ENCODE measurements at regions not wholly inside any gene's neighbourhood (a gene's known extent, or its start where the extent isn't known, plus 50 kb on each side); places are given as distances from the start of the nearest gene placed in this dataset.
"Not testable (repeated sequence)": the region's sequence is repeated elsewhere in the genome, so short reads cannot be mapped to it uniquely, and the experiment has no call there.

DNA sequence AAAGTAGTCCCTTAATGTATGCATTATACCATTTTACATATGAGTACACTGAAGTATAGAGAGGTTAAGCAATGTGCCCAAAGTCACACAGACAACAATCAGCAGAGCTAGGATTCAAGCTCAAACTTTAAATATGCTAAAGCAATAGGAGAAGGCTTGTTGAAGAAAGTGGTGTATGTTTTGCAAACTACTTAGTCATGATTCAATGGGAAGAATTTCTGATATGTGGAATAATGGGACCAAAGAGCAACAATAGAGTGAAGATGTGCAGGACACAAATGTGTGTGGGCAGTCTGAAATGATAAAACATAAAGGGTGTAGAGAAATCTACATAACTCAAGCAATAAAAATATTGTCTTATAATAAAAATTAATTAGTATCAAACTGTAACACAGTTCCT, 109.0 kb upstream of the ARSJ start:
- DNase-seq = no peak

DNA sequence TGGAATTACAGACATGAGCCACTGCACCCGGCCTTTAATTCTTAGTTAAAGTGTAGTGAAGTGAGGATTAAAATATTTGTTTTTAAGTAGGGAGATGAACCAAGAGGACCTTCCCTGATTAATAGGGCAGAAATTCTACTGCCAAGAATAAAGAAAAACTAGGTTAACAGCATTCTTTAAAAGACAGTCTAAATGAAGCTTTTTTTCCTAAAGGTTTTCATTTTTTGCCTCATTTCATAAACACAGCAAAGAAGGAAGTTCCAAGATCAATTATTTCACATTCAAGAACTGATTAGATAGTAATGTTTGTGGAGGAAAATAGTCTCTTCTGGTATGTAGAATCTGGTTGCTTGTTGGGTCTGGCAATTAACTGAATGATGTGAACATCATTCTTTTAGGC, 112.1 kb upstream of the ARSJ start:
- no peak for DNase-seq

DNA sequence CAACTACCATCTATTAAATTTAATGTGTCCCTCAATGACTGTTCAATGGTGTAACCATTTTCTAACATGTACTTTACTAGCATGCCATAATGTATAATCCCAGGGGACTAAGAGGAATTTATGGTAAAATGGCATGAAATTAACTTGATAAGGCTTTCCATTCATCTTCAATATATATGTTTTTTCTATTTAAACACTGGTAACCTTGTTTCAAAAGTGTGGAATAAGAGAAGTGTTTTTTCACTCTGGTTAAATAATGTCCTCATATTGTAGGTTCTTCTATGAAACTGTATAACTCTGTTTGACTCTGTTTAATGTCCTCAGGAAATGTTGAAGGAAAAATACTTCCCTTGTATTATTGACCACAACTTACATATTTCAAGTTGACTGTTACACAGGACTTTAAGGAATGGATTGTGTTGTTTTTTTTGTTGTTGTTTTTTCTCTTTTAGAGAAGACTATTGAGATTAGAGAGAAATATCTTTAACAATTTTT, 113.8 kb upstream of the ARSJ start:
- DNase-seq = no peak

DNA sequence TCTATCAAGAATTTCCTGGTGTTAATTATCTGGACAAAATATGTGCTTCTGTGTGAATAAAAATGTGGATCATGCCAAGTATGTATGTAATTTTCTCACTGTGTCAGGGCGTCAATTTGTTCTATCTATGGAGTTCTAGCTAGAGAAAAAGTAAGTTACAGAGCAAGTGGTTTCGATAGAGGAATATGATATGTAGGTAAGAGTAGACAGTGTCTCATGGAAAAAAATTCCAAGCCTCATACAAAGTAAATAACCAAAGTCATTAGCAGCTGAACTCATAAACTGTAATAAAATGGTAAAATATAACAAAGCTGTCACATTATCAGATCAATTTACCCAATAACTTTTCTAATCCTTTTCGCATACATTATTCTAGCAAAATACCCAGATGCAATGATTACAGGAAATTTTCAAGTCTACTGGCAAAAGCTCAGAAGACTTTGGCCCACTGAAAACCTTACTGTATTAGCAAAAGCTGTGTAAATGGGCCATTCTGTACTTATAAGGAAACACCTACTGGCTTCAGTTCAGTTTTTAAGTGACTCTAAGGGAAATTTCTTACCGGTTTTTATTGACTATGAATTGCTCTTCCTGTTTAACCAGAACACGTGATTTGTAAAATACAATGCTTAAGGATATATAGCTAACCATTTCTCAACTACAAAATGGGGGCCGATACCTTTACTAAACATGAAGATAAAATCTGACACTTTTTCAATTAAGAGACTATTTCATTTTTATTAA, 121.0 kb upstream of the ARSJ start:
- DNase-seq = no peak

DNA sequence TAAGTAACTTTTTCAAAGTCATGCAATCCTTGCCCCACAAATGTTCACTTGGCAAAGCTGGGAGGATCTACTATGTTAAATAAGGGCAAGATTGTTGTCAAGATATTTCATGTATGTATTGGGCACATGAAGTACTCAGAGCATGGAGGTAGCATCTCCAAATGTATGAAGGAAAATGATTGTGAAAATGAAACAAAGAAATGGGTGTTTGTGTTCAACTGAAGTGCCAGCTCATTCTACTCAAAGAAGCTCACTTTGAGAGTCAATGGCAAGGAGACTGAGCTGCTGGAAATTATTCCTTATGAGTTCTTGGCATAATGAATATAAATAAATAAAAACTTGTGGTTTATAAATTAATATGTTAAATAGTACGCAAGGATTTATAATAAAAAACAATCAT, 124.5 kb upstream of the ARSJ start:
- DNase-seq = no peak

DNA sequence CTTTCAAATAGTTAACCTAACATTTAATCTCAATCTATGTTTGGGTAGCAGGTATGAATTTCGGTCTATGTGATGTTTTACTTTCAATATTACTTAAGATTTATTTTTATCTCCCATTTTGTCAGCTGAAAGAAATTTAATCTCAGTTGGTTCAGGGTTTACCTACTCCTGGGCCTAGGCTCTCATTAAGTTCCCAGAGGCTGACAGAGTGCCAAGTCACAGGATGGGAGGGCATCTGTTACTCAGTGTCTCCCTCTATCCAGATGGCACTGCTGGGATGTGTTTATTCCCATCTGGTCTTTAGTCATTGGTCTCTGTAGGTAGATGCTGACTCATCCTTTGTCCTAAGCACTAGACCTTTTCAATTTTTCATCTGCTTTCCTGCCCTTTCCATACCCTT, 129.4 kb upstream of the ARSJ start:
- no peak for DNase-seq

DNA sequence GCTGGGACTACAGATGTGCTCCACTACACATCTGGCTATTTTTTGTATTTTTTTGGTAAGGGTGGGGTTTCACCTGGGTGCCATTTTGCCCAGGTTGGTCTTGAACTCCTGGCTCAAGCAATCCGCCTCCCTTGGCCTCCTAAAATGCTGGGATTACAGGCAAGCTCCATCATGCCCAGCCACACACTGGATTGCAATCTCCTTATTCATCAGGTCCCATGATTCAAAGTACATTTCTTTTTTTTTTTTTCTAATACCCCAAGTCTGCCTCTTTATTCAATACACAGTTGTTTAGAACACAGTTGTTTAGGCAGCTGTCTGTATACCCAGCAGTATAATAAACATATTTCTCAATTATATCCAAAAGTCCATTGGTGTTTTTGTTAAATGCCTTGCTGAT, 130.3 kb upstream of the ARSJ start:
- DNase-seq = no peak

DNA sequence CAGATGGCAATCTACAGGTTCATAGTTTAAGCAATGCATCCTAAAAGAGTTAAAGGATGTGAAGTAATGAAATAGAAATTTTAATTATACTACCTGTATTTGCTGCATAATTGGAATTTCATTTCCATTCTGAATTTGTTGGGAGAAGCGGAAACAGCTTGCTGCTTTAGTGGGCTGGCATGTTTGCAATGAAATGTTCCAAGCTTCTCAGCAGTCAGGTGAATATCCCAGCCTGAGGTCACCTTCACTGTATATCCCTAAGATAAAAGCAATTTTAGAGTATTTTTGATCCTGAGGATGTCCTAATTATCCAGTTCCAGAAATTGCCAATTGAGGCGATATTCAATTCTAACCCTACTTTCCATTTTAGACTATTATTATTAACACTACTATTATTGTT, 136.1 kb upstream of the ARSJ start:
- DNase-seq = no peak

DNA sequence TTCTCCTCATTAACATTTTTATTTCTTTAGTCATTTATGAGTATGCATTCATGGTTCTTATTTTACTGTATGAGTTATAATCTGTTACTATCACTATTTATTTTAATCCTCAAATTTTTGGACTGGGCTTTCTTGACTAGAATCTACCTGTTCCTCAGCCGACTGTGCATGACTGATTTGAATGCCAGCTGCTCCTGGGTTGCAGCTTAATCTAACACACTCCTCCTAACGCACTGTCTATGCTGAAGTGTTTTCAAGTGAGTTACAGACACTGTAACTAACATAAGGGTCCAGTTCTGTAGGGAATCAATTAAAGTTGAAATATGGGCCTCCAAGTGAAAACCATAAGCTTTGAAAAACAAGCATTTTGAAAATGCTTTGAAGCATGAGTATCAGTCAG, 137.4 kb upstream of the ARSJ start:
- no peak for DNase-seq

DNA sequence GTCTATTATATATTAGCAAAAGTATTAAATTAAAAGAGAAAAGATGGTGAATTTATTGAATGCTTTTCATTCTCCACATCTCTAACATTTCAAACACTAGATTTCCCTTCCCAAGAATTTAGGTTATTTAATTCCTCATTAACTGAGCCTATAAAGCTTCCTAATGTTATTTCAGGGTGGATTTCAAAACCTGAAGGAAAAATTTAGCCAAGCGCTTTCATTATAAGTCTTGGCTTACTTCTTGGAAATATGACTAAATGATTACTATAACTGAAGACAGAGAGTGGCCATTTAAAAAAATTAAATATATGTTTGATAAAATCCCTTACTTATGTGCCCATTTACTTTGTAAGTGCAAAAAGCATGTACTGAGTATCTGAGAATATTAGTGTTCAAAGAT, 141.8 kb upstream of the ARSJ start:
- no peak for DNase-seq

DNA sequence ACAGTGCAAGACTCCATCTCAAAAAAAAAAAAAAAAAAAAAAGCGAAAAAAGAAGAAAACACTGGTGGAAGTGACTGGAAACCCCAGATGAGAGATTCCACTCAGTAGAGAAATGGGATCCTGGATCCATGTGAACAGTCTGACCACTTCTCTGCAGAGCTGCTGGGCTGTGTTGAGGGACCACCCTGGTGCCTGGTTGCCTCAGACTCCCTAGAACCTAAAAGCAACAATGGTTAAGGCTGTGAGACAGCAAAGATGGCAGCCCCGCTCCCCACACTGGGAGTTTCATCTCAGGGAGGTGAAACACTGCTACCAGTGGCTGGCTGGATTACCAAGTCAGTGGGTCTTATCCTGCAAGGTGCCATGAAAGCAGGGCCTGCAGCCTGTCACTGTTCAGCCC, 152.8 kb upstream of the ARSJ start:
- no peak for DNase-seq

DNA sequence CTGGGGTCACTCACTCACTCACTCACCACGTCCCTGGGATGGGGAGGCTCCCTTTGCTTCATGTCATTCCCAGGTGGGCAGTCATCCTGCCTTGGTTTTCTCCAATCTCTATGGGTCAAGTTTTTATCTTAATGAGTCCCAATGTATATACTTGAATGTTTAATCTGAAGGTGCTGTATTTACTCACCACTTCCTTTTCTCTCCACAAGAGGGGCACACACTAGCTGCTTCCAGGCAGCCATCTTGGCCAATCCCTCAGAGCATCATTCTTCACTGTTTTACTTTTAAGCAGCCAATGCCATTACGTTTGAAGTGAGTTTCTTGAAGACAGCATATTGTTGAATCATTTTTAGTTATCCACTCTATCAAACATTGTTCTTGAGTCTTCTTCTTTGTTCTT, 153.4 kb upstream of the ARSJ start:
- no peak for DNase-seq

DNA sequence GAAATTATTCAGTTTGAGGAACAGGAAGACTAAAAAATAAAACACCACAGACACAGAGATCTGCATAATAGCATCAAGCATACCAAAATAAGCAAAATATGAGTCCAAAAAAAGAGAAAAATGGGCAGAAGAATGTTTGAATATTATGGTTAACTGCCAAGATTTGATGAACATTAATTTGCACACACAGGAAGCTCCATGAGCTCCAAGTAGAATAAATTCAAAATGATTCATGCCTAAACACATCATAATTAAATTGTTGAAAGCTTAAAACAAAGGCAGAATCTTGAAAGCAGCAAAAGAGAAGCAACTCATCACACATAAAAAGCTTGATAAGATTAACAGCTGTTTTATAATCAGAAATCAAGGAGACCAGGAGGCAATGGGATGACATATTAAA, 156.6 kb upstream of the ARSJ start:
- DNase-seq = no peak

DNA sequence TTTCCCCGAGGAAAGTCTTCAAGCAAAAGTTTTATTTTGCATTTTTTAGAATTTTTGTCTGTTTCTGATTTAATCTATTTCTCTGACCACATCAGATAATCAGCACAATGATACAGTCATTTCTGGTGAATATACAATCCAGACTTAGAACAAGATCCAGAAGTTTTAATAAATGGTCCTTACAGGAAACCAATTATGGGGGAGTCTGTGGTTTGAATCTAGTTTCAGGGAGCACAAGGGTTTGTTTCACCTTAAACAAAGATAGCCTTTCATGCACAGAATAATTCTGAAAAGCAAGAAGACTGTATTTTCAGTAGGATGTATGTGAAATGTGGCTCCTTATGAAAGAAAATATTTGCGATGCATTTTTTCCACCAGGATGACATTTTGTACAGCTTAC, 158.5 kb upstream of the ARSJ start:
- no peak for DNase-seq

DNA sequence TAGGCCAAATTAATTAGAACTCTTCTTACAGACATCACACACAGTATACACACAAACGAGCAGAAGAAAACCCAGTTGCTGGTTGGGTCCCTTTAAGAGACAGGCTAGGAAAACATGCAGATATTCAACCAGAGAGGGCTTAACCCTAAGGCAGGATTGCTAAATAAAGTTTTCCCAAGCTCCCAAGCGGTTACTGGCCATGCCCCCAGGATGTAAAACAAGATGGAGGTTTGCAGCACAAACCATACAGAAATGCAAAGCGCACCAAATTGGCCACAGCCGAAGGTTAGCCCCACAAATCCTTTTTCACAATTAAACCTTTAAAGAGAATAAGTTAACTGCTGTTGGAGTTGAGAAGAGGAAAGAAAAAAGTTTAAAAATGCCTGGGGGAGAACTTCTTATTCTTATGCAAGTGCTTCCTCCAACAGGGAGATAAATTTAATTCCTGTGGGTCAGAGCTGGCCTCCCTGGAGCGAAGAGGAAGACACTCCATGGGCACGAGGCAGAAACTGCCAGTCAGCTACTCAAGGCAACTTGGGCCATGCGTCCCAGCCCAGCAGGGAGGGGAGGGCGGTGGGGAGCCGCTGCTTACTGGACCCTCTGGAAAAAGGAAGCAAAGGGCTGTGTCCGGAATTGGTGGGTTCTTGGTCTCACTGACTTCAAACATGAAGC, 167.6 kb upstream of the ARSJ start:
- DNase-seq = no peak

DNA sequence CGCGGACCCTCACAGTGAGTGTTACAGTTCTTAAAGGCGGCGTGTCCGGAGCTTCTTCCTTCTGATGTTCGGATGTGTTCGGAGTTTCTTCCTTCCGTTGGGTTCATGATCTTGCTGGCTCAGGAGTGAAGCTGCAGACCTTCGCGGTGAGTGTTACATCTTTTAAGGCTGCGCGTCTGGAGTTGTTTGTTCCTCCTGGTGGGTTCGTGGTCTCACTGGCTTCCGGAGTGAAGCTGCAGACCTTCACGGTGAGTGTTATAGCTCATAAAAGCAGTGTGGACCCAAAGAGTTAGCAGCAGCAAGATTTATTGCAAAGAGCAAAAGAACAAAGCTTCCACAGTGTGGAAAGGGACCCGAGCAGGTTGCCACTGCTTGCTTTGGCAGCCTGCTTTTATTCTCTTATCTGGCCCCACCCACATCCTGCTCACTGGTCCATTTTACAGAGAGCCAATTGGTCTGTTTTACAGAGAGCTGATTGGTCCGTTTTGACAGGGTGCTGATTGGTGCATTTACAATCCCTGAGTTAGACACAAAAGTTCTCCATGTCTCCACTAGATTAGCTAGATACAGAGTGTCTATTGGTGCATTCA, 168.3 kb upstream of the ARSJ start:
- not testable (repeated sequence) for DNase-seq

DNA sequence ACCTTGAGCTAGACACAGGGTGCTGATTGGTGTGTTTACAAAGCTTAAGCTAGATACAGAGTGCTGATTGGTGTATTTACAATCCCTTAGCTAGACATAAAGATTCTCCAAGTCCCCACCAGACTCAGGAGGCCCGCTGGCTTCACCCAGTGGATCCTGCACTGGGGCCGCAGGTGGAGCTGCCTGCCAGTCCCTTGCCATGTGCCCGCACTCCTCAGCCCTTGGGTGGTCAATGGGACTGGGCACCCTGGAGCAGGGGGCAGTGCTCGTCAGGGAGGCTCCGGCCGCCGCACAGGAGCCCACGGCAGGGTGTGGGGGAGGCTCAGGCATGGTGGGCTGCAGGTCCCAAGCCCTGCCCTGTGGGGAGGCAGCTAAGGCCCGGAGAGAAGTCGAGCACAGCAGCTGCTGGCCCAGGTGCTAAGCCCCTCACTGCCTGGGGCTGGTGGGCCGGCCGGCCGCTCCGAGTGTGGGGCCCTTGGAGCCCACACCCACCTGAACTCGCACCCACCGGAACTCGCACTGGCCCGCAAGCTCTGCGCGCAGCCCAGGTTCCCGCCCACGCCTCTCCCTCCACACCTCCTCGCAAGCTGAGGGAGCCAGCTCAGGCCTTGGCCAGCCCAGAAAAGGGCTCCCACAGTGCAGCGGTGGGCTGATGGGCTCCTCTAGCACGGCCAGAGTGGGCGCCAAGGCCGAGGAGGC, 169.1 kb upstream of the ARSJ start:
- DNase-seq = not testable (repeated sequence)

DNA sequence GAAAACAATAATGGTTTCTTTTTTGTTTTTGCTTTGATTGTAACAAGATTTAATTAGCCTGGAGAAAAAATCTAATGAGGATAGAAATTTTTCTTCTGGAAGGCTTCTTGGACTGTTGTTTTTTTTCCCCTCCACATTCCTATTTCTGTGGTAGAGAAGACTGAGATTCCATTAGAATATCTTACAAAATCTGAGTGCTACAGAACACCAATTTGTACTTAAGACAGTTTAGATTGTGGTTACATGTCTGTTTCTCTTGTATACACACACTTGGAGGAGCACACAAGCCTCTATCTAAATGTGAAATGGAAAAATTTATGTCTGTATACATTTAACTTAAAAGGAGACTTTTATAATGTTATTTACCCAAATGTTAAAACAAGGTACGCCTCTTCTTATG, 176.9 kb upstream of the ARSJ start:
- no peak for DNase-seq

DNA sequence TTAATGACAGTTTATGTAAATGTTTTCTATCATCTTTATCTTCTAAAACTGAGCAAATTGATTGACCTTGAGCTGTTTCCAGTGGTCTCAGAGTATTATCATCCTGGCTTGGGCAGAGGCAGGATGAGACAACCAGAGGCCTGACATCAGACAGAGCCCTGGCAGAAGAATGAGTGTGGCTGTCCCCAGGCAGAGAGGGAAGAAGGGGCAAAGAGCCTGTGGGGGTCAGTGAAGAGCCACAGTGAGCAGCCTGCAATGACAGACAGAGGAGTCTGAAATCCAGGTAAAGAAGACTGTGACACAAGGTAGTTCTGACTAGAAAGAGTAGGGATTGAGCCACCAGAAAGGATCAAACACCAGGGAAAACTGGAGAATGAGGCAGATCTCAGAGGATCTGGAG, 182.4 kb upstream of the ARSJ start:
- DNase-seq = no peak

DNA sequence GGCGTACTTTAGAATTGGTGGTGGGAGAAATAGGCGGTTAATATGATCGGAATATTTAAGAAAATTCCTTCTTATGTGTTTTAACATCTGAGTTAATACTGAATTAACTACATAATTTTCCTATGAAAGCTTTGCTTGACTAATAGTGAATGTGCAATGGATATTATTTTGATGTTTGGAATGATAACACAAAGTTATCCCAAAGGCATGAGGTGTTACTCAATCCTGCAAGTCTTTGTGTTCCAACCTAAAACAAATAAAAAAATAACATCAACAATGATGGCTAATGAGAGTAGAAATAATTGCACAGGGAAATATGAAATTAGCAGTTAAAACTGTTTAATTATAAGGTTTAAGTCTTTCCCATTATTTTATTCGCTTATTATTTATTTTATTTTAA, 183.6 kb upstream of the ARSJ start:
- DNase-seq = no peak

DNA sequence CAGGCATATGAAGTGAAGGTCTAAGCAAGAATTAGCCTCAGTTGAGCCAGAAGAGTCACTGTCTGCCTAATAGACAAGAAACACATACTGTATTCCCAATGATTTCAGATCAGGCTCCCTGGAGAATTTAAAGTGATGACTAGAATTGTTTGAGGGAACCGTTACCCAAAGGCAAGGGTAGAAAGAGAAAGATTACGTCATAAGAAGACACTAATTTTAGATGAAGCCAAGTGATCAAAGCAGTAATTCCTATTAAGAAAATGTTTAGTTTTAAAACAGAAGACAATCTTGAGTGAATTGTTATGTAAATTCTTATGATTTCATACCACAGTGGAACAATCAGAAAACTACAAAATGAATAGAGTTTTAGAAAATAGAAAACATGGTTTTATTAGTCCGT, 194.5 kb upstream of the ARSJ start:
- DNase-seq = no peak

DNA sequence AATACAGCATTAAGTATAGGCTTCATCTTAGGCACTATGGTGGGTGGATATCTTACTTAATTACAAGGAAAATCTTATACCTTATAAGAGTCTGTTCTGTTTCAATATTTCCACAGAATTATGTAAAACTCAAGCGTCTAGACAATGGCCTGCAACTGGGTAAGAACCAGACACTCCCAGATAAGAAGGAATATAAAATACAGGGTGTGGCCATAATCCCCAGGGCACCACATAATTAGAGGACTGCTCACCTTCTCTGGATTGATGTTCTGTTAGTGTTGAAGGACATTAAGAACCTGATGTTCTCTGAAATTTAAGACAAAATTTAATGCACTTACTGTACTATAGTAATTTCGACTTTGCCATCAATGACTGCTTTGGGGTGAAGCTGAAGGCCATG, 198.2 kb upstream of the ARSJ start:
- DNase-seq = no peak

DNA sequence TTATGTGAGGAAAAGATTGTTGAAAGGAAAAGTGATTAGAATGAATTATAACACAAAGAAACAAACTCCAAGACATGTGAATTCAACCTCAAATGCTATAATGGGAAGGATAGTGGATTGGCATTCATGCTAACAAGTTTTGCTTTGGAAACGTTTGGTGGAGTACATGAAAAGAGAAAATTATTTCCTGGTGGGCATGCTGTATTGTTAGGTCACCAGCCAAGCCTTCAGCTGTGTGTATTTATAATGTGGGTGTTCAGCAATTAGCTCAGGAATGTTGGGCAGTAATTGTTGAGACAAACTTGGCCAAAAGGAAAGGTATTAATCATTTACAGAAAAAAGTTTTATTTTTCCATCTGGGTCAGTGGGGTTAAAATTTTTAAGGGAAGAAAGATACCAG, 198.9 kb upstream of the ARSJ start:
- no peak for DNase-seq

DNA sequence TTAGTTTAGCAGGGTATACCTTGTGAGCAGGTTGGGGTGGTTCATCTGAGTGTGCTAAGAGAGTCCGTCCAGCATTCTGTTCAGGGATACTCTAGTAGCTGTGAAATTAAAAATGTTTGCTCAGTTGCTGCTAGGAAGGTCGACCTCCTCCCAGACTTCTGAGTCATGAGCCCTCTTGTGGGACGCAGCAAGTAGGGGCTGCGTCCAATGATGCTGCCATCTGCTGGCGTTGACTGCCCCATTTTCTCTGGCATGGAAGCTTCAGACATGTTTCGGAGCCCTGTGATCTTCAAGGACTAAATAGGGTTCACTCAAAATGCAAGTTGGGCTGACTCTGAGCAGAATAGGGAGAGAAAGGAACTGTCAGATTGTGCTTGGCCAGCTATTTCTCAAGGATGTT, 201.0 kb upstream of the ARSJ start:
- peak in 1 of 2 donors; percentile 8 for DNase-seq

All from inflammatory macrophage treated with lipopolysaccharide for 1 hour (primary cell).